Right ventricle myocardium superior (tissue), 1 donor: ENCODE measurements at regions not wholly inside any gene's neighbourhood (a gene's known extent, or its start where the extent isn't known, plus 50 kb on each side); places are given as distances from the start of the nearest gene placed in this dataset.
A peak's percentile ranks its signal among the peaks of the same experiment; 100 is the strongest.

Source experiments
- ATAC-seq: fragments of 200-7000 bp; cut with Tn5 transposase; one replicate; pipeline ENCODE4 v1.9.1; 2020; ENCODE audit warnings: mild to moderate bottlenecking; ENCODE audit not compliant: poor library complexity
- DNase-seq: peaks from one replicate; pipeline ENCODE4 v3.0.0-alpha.2; 2020
- intact Hi-C: fragments of 100-400 bp; cut with DNase I; formaldehyde crosslinking; loops from one replicate; pipeline ENCODE4 v1.11.2; 2022
- donor health status: DM: no; HTN: yes; CAD: no; lungs with severe emphysema.

DNA sequence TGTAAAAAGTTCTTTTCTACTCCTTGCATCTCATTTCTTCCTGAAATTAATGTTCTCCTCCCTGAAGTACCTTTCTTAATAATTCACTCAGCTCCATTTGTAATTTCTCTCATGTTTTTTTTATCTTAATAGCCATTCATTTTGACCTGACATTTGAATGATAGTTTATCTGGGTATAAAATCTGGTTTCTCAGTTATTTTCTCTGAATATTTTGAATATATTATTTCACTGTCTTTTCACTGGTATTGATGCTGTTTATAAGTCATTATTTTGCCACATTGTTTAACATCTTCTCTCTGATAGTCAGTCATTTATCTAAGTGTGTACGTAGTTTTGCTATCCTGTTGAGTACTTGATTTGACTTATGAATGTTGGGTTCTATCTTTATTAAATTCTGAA is 68.8 kb upstream of the ARHGAP18 start:
- intact Hi-C loops = no loop called here
- ATAC-seq = no peak
- no peak for DNase-seq

DNA sequence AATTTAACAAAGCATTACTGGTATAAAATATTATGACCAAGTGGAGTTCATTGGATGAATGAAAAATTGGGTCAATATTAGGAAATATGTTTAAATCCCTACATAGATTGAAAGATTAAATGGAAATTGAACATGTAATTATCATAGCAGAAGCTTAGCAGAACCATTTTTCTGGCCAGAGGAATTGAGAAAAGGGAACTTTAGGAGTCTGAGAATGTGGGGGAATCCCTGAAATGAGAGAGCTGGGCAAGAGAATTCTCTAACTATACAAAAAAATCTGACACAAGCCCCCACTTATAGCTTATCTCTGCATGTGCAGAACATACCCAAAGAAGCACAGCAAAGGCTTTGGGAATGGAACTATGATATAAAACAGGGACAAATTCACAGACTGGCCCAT is 67.4 kb upstream of the ARHGAP18 start:
- DNase-seq (no peak), ATAC-seq (no peak)
- intact Hi-C loops = no loop called here

DNA sequence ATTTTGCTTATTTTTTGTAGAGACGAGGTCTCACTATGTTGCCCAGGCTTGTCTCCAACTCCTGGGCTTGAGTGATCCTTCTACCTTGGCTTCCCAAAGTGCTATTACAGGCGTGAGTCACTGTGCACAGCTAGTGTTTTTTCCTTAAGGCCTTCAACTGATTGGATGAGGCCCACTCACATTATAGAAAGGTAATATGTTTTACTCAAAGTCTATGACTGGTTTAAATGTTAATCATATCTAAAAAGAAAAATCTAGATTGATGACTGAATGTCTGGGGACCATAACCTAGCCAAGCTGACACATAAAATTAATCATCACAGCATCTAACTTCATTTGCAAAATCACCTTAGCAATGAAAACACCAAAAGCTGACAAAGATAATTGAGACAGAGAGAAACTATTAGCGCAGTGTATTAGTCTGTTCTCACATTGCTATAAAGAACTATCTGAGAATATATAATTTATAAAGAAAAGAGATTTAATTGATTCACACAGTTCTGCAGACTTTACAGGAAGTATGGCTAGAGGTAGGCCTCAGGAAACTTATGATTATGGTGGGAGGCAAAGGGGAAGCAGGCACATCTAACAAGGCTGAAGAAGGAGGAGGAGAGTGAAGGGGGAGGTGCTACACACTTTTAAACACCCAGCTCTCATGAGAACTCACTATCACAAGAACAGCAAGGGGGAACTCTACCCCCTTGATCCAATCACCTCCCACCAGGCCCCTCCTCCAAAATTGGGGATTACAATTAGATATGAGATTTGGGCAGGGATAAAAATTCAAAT is 66.8 kb upstream of the ARHGAP18 start:
- DNase-seq (no peak), ATAC-seq (no peak)
- intact Hi-C loops = no loop called here

DNA sequence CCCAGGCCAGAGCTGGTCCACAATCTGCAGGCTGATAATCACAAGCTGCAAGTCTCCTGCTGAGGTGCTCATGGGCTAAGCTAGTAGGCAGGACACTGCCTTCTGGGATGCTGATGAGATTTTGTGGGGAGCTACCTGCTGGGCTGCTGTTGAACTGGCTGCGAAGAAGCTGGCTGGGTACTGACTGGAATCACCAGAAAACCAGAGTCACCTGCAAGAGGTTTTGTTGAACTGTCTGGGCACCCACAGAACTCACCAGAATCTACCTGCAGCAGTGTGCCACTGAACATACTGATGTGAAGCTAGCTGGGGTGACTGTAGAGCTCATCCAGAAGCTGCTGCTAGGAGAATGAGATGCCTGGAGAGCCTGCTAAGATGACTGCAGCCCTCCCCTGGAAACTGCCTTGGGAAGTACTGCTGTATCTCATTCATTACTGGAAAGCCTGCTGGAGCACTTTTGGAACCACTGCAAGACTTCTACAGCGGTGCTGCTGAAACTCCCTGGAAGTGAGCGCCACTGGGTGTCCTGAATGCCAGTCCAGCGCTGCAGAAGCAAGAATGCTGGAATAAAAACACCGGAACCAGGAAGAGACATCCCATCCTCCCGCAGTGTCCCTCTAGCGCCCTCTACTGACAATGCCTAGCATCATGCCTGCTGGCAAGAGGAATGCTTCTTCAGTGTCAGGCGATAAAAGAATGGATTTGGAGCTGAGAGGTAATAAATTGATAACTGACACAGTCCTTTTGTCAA is 64.9 kb upstream of the ARHGAP18 start:
- peak; percentile 55 for DNase-seq
- intact Hi-C loops = no loop called here
- ATAC-seq = peak; percentile 82

DNA sequence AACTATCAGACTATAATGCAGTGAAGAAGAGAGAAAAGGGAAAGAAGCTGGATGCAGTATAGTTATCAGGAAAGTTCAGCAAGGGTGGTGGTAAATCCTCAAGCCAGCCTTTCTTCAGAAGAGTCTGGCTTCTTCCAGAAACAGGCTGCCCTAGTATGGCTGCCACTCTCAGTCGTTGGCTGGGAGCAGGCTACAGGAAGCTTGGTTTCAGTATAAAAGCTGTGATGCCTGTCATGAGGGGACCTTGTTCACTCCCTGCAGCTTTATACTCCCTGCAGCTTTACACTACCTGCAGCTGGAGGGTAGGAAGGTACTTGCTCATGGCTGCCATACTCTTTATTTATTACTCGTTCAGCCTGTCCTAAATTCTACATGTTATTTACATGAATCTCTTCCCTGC is 63.3 kb upstream of the ARHGAP18 start:
- intact Hi-C loops = no loop called here
- no peak for ATAC-seq
- no peak for DNase-seq

DNA sequence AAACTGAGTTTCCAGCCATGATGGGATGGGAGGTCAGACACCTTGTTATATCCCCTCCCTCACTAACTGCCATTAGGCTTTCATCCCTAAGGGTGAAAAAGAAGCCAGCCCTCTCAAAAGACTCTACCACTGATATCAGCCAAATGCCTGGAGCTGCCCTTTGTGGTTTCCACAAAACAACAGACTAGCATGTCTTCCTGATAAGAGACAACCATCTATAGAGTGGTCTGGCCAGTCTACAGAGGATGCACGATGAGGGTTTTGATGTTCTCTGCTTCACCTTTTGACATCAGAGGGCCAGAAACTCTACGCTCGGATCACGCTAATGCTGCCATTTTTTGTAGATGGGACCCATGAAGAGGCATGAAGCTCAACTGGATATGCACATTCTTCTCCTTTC is 61.7 kb upstream of the ARHGAP18 start:
- DNase-seq (no peak), ATAC-seq (no peak)
- intact Hi-C loops = no loop called here

DNA sequence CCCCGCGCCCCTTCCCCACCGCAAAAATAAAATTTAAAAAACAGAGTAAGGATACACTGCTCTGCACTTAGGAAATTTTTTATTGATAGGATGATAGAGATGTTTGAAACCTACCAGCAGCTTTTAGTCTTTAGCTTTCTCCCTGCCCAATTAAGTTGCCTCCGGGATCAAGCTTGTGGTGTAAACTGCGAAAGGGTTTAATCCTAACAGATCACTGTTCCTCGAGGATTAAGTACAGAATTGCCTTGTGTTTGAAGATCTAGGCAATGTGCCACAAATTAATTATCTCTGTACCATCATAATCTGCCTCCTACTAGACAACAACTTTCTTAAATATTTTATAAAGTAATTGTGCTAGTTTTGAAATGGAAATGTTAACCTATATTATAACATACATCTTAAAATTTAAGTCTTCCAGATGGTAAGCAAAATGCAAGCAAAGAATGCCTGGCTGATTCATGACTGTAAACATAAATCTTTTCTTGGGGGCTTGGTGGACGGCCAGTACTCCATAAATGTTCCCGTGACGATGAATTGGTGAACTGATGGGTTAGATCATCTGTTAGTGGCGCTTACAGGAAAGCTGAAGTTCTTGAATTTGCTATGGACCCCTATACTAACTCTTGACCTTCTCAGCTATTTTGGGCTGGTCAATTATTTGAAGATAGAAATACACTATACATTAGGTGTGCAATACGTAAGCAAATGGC is 58.0 kb upstream of the ARHGAP18 start:
- intact Hi-C loops = no loop called here
- no peak for DNase-seq
- ATAC-seq = no peak

DNA sequence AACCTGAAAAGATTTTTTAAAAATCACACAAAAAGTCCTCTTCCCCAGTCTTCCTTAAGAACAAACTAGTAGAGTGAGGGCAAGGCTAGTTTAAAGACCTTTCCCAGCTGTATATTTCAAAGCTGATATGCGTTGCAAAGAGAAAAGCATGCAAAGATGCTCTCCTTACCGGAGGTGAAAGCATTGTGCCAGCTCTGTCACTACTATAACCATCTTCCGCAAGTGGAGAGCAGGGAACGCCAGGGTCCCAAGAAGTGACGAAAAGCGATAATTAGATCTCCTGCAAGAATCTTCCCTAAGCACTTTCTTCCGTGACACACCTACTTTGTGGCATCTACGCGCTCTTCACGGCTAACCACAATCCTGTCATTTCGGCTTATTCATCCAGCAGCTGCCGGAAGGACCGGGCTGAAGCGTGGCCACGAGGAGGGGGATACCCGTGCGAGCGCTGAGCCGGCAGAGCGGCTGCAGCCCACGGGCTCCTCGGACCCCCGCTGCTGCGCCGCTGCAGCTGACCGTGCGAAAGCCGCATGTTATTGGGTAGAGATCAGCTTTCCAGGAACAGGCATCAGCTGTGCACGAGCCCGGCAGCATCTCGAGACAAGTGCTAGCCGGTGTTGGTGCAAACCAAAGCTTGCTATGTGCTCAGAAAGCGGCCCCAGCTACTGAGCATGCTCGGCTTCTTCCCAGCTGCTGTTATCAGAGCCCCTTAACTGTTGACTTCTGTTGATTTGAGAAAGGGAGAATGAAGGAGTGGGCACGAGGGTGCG is 57.2 kb upstream of the ARHGAP18 start:
- intact Hi-C loops = no loop called here
- ATAC-seq (peak; percentile 51), DNase-seq (peak; percentile 50)

DNA sequence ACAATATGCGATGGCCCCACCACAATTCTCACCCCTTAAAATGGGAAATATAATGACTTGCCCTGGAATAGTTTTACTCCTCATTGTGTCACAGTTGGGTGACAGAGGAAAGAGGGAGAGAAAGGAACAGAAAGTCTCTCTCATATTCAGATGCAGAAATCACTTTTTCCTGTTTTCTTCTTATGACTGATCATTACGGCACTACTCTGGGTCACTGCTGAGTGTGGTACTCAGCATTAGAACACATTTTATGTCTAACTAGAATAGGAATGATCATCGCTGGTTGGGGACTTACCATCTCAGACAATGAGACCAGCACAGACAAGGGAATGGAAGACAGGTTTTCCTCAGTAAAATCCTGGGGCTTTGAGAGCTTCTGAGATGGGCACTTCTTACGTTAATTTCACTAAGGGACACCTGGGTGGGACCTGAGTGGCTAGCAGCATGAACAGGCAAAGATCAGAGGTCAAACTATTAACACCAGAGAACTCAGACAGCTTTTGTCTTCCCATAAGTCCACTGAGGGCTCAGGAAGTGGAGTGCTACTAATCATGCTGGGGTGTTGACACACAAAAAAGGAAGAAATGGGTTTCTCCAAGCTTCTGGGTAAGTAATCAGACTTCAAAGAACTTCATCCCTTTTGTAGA is 54.9 kb upstream of the ARHGAP18 start:
- no peak for ATAC-seq
- intact Hi-C loops = no loop called here
- no peak for DNase-seq

DNA sequence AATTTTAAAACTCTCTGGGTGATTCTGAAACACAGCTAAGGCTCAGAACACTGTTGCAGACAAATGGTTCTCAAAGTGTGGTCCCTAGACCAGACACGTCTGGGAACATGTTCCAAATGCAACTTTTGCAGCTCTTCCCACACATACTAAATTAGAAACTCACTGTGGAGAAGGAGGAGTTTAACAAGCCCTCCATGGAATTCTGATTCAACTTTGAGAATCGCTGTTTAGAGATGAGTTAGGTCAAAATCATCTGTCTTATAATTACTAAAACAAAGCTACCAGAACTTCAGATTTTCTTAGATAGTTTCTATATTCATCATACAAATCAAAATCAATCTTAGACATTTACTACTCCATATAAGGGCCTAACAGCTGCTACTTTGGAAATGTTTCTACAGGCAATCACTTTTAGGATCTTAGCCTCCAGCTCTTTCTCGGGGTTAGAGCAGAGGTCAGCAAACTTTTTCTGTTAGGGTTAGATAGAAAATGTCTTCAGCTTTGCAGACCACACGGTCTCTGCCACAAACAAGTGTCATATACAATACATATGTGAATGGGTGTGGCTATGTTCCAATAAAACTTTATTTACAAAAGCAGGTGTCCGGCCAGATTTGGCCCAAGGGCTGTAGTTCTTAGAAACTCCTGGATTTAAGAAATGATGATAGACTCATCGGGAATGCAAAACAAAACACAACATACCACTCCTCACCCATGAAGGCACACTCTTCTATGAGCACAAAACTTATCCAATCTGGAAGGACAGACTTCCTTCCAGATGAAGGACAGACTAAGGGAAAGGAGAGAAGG is 50.0 kb upstream of the ARHGAP18 start:
- intact Hi-C loops = no loop called here
- DNase-seq = no peak
- ATAC-seq = no peak
